ENCODE measurements at regions not wholly inside any gene's neighbourhood (a gene's known extent, or its start where the extent isn't known, plus 50 kb on each side); places are given as distances from the start of the nearest gene placed in this dataset.

DNA sequence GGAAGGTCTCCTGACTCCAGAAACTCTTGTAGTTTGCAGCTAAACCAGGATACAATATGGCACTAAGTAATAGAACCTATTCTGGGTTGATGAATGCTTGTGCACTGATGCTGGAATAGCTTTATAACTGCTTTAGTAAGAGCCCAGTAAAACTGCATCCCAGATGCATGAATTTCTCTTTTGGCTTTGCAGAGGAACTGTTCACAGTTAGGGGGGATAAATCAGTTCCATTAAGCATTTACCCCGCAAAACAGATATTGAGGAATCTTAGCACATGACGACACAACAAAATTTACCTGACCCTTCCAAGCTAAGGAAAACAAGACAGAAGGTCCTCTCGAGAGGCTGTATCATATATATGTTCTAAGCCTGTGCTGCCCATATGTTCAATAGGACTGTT lies 457.4 kb downstream of the FOXG1 start:
- Mint-ChIP-seq H3K9me3 (peaks cover 2 to 56% (median 11%) of the 10 kb centered on the region in 6 donors), H3K4me1 (no peaks in the 10 kb centered on the region), H3K4me3 (no peak overlapping the region), H3K27ac (no peak overlapping the region), H3K27me3 (ENCODE audit: low read depth in 3 of 3) (no peaks in the 10 kb centered on the region), H3K36me3 (peaks cover 0 to 1% (median 0%) of the 10 kb centered on the region in 3 donors)
- no peak for DNase-seq

DNA sequence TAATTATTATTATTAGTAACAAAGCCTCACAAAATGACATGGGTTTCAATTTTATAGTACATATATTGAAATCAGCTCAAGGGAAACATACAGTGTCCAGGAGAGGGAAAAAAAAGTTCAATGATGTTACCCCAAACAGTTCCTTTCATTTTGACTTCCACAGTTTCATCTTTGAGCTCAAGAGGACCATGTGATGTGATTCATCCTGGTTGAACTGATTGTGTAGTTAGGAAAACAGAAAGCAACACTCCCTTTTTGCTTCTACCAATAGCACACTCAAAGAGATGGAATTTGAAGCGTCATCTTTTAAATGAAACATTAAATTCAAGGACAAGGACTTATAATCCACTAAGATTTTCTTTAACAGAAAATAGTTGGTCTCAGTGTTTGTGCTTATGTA lies 461.0 kb downstream of the FOXG1 start:
- Mint-ChIP-seq H3K36me3 (peaks cover 0 to 3% (median 0%) of the 10 kb centered on the region in 3 donors), H3K27ac (no peak overlapping the region), H3K4me3 (no peak overlapping the region), H3K9me3 (peaks cover 3 to 47% (median 9%) of the 10 kb centered on the region in 6 donors), H3K4me1 (no peaks in the 10 kb centered on the region), H3K27me3 (ENCODE audit: low read depth in 3 of 3) (no peaks in the 10 kb centered on the region)
- no peak for DNase-seq

DNA sequence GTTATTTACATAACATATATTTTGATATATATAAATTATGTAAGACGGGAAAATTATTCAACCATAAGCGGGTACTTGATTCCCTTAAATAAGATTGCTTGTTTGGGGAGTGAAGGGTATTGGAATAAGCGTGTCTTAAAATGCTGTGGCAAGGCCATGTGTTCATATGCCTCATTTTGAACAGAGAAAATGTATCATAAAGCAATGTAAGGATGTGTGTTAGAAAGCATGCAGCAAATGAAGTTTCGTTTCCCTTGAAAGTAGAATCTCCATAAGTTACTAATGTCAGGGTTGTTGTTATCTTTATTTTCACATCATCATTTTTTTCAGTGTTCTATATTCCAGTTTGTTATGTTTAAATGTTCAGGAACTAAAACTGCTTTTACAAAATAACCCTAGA lies 465.6 kb downstream of the FOXG1 start:
- no peaks in the 10 kb centered on the region for H3K27me3 Mint-ChIP-seq (ENCODE audit: low read depth in 3 of 3)
- peaks cover 0 to 25% (median 8%) of the 10 kb centered on the region in 6 donors for H3K9me3 Mint-ChIP-seq
- DNase-seq, result no peak

DNA sequence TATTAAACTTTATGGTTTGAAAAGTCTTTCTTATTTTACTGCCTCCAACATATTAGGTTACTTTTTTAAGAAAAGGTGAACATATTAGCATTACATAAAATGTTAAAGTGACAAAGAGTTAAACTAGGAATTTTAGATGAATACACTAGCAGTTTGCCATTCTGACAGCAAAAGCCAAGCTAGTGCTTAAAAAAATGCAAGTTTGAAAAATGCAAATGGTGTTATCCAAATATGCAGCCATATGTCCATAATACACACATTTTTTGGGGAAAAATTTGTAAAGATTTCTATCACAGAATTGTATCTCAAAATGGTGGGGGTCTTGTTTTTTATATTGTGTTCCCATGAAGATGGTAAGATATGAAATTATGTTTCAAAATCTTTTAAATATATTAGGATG lies 466.1 kb downstream of the FOXG1 start:
- Mint-ChIP-seq H3K4me3 (no peak overlapping the region), H3K27me3 (ENCODE audit: low read depth in 3 of 3) (no peaks in the 10 kb centered on the region), H3K9me3 (peaks cover 2 to 26% (median 9%) of the 10 kb centered on the region in 6 donors), H3K4me1 (no peaks in the 10 kb centered on the region), H3K36me3 (peaks cover 0 to 7% (median 0%) of the 10 kb centered on the region in 3 donors), H3K27ac (no peak overlapping the region)
- no peak for DNase-seq

More for the DNA sequence above, 465.6 kb downstream of the FOXG1 start:
- H3K36me3 Mint-ChIP-seq, result peaks cover 0 to 3% (median 0%) of the 10 kb centered on the region in 3 donors
- no peak overlapping the region for H3K27ac Mint-ChIP-seq
- no peaks in the 10 kb centered on the region for H3K4me1 Mint-ChIP-seq
- no peak overlapping the region for H3K4me3 Mint-ChIP-seq

DNA sequence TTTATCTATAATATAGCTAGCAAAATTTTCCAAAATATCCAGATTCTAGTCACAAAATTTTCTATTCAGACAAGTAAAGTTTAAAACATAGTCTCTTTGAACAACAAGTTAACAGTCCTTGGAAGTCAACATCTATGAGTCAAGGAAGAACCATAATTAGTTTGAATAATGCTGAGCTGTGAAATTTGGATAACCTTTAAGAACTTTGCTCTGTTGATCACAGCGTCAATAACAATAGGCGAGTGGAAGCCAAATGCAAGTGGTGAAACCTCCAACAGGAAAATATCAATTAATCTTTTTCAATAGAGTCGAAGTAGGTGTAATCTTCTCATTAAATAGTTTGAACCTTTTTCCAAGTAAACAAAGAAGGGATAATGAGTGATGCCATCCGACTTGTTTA lies 466.6 kb downstream of the FOXG1 start:
- no peak overlapping the region for H3K27ac Mint-ChIP-seq
- peaks cover 0 to 7% (median 0%) of the 10 kb centered on the region in 3 donors for H3K36me3 Mint-ChIP-seq
- peaks cover 2 to 23% (median 9%) of the 10 kb centered on the region in 6 donors for H3K9me3 Mint-ChIP-seq
- DNase-seq, result no peak
- H3K27me3 Mint-ChIP-seq (ENCODE audit: low read depth in 3 of 3), result no peaks in the 10 kb centered on the region
- H3K4me3 Mint-ChIP-seq, result no peak overlapping the region
- no peaks in the 10 kb centered on the region for H3K4me1 Mint-ChIP-seq

DNA sequence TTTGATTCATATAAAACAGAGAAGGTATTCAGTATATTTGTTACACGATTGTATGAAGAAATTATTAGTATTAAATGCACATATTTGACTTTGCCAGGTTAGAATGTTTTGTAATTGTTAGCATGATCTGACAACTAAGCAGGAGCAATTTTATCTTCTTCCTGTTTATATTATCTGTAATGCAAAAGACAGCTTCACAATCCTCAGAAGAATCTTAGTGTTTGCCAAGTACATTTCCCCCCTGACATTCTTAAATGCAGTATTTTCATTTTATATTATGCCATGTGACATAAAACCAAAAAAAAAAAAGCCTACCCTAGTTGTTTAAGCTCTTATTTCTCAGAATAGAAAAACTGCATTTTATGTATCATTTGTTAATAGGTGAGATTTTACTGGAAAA lies 469.4 kb downstream of the FOXG1 start:
- H3K4me3 Mint-ChIP-seq, result no peak overlapping the region

DNA sequence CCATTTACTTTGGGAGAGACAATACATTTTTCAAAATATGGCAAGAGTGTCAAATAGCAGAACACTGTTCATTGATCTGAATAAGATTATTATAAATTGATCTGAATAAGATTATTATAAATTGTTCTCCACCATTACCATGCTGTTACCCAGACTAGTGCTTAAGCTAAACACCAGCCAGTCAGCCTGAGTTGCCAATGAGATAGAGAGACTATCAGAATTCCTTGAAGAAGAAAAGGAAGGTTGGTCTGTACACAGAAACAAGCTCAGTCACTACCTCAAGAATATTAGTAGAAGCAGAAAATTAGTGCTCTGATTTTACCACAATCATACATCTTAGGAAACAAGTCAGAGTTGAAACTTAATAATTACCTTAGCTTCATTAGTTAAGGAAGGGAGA lies 469.8 kb downstream of the FOXG1 start:
- Mint-ChIP-seq H3K4me3 (no peak overlapping the region), H3K27ac (no peak overlapping the region), H3K4me1 (no peaks in the 10 kb centered on the region), H3K9me3 (peaks cover 2 to 28% (median 6%) of the 10 kb centered on the region in 6 donors), H3K27me3 (ENCODE audit: low read depth in 3 of 3) (peaks cover 0 to 3% (median 0%) of the 10 kb centered on the region in 3 donors), H3K36me3 (peaks cover 0 to 4% (median 0%) of the 10 kb centered on the region in 3 donors)
- DNase-seq, result no peak

More for the DNA sequence above, 469.4 kb downstream of the FOXG1 start:
- Mint-ChIP-seq H3K9me3 (peaks cover 2 to 31% (median 6%) of the 10 kb centered on the region in 6 donors), H3K27me3 (ENCODE audit: low read depth in 3 of 3) (peaks cover 0 to 3% (median 0%) of the 10 kb centered on the region in 3 donors), H3K36me3 (peaks cover 0 to 4% (median 0%) of the 10 kb centered on the region in 3 donors), H3K4me1 (no peaks in the 10 kb centered on the region), H3K27ac (no peak overlapping the region)
- DNase-seq, result no peak

DNA sequence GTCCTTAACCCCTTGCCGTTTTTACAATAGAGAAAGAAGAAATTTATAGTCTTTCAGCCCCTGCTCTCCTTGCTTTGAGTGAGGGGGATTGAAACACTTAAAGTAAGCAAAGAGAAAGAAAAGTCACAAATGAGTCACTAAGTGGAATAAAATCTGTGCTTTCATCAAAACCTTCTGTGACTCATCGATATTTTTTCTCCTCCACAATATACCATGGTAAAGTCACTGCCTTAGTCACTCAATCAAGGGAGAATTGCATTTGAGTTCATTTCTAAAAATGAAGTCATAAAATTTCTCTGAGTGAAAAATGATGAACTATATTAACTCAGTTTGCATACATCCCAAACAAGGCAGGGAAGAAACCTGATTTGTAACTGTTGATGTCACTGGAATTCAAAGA lies 470.3 kb downstream of the FOXG1 start:
- H3K4me3 Mint-ChIP-seq, result no peak overlapping the region
- peaks cover 0 to 3% (median 0%) of the 10 kb centered on the region in 3 donors for H3K27me3 Mint-ChIP-seq (ENCODE audit: low read depth in 3 of 3)
- H3K4me1 Mint-ChIP-seq, result no peaks in the 10 kb centered on the region
- H3K27ac Mint-ChIP-seq, result no peak overlapping the region
- peaks cover 2 to 27% (median 8%) of the 10 kb centered on the region in 6 donors for H3K9me3 Mint-ChIP-seq
- DNase-seq, result no peak
- H3K36me3 Mint-ChIP-seq, result peaks cover 0 to 4% (median 0%) of the 10 kb centered on the region in 3 donors

DNA sequence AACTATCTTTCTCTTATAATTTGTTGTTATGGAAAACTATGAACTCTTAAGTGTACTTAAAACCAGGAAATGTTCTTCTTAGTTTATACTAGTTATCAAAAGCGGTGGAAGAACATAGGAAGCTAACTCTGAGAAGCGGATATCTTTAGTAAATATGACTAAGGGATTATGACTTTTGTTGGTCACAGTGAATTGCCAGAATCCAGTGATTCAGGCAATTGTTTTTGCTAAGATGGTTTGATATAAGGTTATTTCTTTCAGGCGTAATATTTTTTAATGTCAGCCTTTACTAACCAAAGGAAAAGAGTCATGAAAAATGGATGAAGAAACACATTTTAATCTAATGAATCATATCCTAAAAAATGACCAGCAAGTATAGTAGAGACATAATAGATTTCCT lies 473.5 kb downstream of the FOXG1 start:
- Mint-ChIP-seq H3K27me3 (ENCODE audit: low read depth in 3 of 3) (peaks cover 0 to 3% (median 0%) of the 10 kb centered on the region in 3 donors), H3K4me1 (no peaks in the 10 kb centered on the region), H3K36me3 (peaks cover 0 to 4% (median 0%) of the 10 kb centered on the region in 3 donors), H3K27ac (no peak overlapping the region), H3K4me3 (no peak overlapping the region), H3K9me3 (peaks cover 9 to 23% (median 14%) of the 10 kb centered on the region in 6 donors)
- DNase-seq, result no peak

DNA sequence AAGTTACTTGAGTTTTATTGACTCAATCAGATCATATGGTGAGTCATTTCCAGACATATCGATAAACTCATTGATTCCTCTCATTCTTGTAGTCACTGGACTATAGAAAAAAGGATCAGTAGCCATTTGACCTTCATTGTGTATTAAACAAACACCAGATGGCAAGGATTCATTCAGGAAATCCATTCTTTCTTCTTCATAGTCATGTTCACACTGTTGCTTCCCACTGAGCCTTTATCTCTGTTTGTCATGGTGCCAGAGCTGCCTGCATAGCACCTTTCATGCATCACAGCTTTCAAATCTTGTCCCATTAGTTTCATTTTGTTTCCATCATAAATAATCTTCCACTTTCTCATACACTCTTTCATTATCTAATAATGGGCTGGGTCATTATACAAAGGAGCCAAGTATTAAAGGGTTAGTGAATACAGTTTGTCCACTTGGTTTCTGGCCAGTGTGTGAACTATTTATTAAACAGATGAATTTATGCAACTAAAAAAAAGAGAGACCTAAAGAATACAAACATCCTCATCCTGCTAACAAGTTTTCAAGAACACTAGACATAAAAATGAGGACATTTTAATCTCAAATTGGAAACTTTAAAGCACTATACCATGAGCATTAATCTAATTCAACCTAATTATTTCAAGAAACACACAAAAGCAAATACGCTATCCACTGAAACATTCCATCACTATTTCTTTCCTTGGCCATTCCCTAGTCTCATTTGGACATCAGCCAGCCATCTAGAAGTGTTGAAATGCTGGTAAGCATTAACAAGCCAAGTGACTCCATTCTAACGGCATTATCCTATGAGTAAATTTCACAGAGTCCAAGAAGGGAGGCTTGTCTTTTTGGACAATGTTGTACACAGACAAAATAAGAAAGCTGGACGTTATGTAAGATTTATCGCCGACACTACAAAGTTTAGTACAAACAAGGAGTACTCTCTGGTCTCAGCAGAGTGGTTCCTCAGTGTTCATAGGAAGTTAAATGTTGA lies 476.5 kb downstream of the FOXG1 start:
- no peak overlapping the region for H3K27ac Mint-ChIP-seq
- no peaks in the 10 kb centered on the region for H3K4me1 Mint-ChIP-seq
- H3K36me3 Mint-ChIP-seq, result no peaks in the 10 kb centered on the region
- DNase-seq, result no peak
- H3K27me3 Mint-ChIP-seq (ENCODE audit: low read depth in 3 of 3), result peaks cover 0 to 3% (median 0%) of the 10 kb centered on the region in 3 donors
- peaks cover 12 to 40% (median 21%) of the 10 kb centered on the region in 6 donors for H3K9me3 Mint-ChIP-seq
- no peak overlapping the region for H3K4me3 Mint-ChIP-seq

DNA sequence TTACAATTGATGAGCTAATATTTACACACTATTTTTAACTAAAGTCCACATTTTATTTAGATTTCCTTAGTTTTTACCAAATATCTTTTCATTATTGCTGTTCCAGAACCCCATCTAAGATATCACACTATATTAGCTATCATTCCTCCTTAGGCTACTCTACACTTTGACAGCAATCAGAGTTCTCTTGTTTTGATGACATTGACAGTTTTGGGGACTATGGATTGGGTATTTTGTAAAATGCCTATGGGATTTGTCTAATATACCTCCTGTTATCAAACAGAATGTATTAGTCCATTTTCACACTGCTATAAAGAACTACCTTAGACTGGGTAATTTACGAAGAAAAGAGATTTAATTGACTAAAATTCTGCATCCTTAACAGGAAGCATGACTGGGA lies 489.1 kb downstream of the FOXG1 start:
- H3K36me3 Mint-ChIP-seq, result peaks cover 0 to 7% (median 0%) of the 10 kb centered on the region in 3 donors
- no peak overlapping the region for H3K27ac Mint-ChIP-seq
- peaks cover 14 to 59% (median 25%) of the 10 kb centered on the region in 6 donors for H3K9me3 Mint-ChIP-seq
- H3K27me3 Mint-ChIP-seq (ENCODE audit: low read depth in 3 of 3), result peaks cover 0 to 3% (median 0%) of the 10 kb centered on the region in 3 donors
- no peak for DNase-seq
- H3K4me3 Mint-ChIP-seq, result no peak overlapping the region
- no peaks in the 10 kb centered on the region for H3K4me1 Mint-ChIP-seq

DNA sequence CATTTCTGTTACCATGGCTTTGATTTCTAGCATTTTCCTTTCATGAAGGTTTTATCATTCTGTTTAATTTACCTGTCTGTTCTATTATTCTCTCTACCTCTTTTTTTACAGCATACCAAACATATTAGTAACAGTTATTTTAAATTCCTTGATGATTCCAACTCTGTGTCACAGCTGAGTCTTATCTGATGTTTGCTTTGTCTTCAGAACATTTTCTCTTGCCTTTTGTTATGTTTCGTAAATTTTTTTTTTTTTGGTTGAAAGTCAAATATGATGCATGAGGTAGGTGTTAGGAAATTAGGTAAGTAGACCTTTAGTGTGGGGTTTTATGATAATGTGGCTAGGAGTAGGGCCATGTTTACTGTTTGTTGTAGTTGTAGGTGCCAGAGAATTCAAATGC lies 496.4 kb downstream of the FOXG1 start:
- H3K27me3 Mint-ChIP-seq (ENCODE audit: low read depth in 3 of 3), result no peaks in the 10 kb centered on the region
- no peak for DNase-seq
- no peak overlapping the region for H3K4me3 Mint-ChIP-seq
- H3K36me3 Mint-ChIP-seq, result no peaks in the 10 kb centered on the region
- no peaks in the 10 kb centered on the region for H3K4me1 Mint-ChIP-seq
- H3K27ac Mint-ChIP-seq, result no peak overlapping the region
- H3K9me3 Mint-ChIP-seq, result peaks cover 10 to 59% (median 34%) of the 10 kb centered on the region in 6 donors

DNA sequence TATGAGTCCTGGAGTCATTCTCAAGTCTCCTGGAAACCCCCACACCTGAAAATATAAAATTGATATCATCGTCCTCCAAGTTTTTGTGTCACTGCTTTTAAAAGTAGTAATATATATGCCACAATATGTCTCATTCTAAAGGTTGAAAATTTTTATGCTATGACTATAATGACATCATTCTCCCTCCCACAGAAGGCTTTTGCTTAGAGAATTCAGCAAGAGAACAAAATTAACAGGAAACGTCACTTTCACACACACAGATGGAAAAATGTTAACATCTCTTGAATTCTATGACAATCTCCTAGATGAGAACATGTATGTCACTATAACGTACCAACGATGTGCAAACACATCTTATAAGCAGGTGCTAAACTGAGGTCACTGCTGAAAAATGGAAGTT lies 498.3 kb downstream of the FOXG1 start:
- DNase-seq, result no peak
- Mint-ChIP-seq H3K4me3 (no peak overlapping the region), H3K27ac (no peak overlapping the region), H3K36me3 (no peaks in the 10 kb centered on the region), H3K9me3 (peaks cover 10 to 52% (median 34%) of the 10 kb centered on the region in 6 donors), H3K4me1 (no peaks in the 10 kb centered on the region), H3K27me3 (ENCODE audit: low read depth in 3 of 3) (no peaks in the 10 kb centered on the region)

DNA sequence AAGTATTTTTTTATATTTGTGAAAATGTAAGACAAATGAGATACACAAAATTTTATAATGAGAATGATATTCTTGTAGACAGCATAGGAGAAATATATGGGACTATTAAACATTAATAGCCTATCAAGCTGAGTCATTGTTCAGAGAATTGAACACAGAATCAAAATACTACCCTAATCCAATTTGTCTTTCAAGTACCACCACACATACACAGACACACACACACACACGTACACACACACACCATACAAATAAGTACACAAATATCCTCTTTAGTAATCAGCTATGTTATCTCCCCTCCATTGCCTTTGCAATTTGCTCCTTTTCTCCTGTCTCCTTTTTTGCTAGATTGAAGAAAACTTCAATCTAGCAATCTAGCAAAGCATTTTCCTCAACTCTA lies 499.3 kb downstream of the FOXG1 start:
- no peak for DNase-seq
- H3K36me3 Mint-ChIP-seq, result no peaks in the 10 kb centered on the region
- H3K9me3 Mint-ChIP-seq, result peaks cover 10 to 43% (median 32%) of the 10 kb centered on the region in 6 donors
- no peak overlapping the region for H3K4me3 Mint-ChIP-seq
- no peak overlapping the region for H3K27ac Mint-ChIP-seq
- no peaks in the 10 kb centered on the region for H3K27me3 Mint-ChIP-seq (ENCODE audit: low read depth in 3 of 3)
- no peaks in the 10 kb centered on the region for H3K4me1 Mint-ChIP-seq
